ENCODE measurements at regions not wholly inside any gene's neighbourhood (a gene's known extent, or its start where the extent isn't known, plus 50 kb on each side); places are given as distances from the start of the nearest gene placed in this dataset.
"Not testable (repeated sequence)": the region's sequence is repeated elsewhere in the genome, so short reads cannot be mapped to it uniquely, and the experiment has no call there.

DNA sequence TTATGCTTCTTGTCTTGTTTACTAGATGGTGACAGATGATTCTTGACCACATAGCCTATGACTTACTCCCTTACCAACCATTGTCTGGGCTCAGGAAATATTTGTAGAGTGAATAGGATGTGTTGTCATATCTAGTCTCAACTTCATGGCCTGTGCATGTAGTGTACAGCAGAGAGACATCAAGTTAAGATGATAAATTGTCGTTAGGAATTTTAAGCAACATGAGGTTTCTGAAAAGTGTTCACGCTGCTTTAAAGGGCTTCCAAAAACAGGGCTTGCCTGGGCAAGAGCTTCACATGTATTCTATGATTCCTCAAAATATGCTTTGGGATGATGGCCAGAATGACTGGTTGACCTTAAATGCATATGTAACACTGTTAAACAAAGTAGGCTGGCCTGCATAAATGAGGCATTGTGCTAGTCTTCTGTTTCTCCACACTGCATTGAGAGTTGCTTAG, 424.0 kb downstream of the RND3 start:
- Mint-ChIP-seq H3K4me1 (ENCODE audit: low read depth) (peaks cover 4% of the 10 kb centered on the region), H3K4me3 (ENCODE audit: low read depth) (no peak overlapping the region), H3K36me3 (ENCODE audit: insufficient read depth) (no peaks in the 10 kb centered on the region), H3K9me3 (ENCODE audit: low read depth) (no peaks in the 10 kb centered on the region), H3K27me3 (peaks cover 12% of the 10 kb centered on the region), H3K27ac (no peak overlapping the region)
- DNase-seq (ENCODE audit: low spot score, unreplicated experiment) = no peak
- TF ChIP-seq, protein P1, sequence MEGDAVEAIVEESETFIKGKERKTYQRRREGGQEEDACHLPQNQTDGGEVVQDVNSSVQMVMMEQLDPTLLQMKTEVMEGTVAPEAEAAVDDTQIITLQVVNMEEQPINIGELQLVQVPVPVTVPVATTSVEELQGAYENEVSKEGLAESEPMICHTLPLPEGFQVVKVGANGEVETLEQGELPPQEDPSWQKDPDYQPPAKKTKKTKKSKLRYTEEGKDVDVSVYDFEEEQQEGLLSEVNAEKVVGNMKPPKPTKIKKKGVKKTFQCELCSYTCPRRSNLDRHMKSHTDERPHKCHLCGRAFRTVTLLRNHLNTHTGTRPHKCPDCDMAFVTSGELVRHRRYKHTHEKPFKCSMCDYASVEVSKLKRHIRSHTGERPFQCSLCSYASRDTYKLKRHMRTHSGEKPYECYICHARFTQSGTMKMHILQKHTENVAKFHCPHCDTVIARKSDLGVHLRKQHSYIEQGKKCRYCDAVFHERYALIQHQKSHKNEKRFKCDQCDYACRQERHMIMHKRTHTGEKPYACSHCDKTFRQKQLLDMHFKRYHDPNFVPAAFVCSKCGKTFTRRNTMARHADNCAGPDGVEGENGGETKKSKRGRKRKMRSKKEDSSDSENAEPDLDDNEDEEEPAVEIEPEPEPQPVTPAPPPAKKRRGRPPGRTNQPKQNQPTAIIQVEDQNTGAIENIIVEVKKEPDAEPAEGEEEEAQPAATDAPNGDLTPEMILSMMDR (IDR thresholded peaks at IDR 0.05; ENCODE audit: unreplicated experiment) = no peak

DNA sequence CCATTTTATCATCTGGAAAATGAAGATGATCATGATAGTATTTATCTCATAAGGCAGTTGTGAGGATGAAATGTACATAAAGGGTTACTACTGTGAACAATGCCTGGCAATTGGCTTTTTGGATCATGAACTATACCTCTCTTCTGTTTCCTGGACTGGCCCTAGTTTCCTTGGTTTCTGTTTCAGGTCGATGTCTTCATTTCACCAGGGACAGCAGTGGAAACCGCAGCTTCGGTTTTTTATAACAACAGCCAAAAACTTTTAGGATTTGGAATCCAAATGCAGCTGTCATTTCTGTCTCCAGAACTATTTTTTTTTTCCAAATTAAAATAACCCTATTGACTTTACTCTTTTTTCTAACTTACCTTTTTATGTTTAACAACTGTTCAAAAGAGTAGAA, 425.1 kb downstream of the RND3 start:
- DNase-seq (ENCODE audit: low spot score, unreplicated experiment) = no peak
- H3K27me3 Mint-ChIP-seq = peaks cover 12% of the 10 kb centered on the region
- no peak overlapping the region for H3K27ac Mint-ChIP-seq
- H3K9me3 Mint-ChIP-seq (ENCODE audit: low read depth) = no peaks in the 10 kb centered on the region
- no peak overlapping the region for H3K4me3 Mint-ChIP-seq (ENCODE audit: low read depth)
- TF ChIP-seq, protein P1 (IDR thresholded peaks at IDR 0.05; ENCODE audit: unreplicated experiment) = no peak
- peaks cover 3% of the 10 kb centered on the region for H3K4me1 Mint-ChIP-seq (ENCODE audit: low read depth)
- no peaks in the 10 kb centered on the region for H3K36me3 Mint-ChIP-seq (ENCODE audit: insufficient read depth)

DNA sequence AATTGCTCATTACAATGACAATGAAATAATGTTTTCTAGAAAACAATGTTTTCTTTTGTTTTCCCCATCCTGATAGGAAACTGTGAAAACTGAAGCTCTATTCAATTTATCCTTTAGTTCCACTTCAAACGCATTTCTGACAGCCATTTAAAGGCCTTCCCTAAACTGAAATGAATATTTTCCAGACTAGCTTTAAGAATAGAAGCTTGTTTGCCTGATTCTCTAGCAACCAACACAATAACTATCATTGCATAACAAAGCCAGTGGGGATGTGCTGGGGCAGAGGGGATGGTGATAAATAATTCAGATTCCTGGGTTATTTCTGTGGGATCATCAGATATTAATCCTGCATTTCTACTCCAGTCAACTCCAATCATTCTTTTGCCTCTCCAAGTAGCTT, 427.1 kb downstream of the RND3 start:
- TF ChIP-seq, protein P1 (IDR thresholded peaks at IDR 0.05; ENCODE audit: unreplicated experiment) = no peak
- no peak overlapping the region for H3K4me3 Mint-ChIP-seq (ENCODE audit: low read depth)
- H3K9me3 Mint-ChIP-seq (ENCODE audit: low read depth) = no peaks in the 10 kb centered on the region
- peaks cover 12% of the 10 kb centered on the region for H3K27me3 Mint-ChIP-seq
- peaks cover 3% of the 10 kb centered on the region for H3K4me1 Mint-ChIP-seq (ENCODE audit: low read depth)
- H3K36me3 Mint-ChIP-seq (ENCODE audit: insufficient read depth) = no peaks in the 10 kb centered on the region
- H3K27ac Mint-ChIP-seq = peak overlapping the region; percentile 57
- no peak for DNase-seq (ENCODE audit: low spot score, unreplicated experiment)

DNA sequence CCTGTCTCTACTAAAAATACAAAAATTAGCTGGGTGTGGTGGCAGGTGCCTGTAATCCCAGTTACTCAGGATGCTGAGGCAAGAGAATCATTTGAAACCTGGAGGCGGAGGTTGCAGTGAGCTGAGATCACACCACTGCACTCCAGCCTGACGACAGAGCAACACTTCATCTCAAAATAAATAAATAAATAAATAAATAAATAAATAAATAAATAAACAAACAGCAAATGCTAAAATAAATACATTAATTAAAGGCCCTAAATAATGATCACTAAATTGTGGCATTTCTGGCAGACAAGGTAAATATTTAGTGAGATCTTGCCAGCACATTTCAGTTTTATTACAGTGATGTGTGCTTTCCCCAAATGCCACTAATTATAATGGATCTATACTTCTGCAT, 427.8 kb downstream of the RND3 start:
- H3K9me3 Mint-ChIP-seq (ENCODE audit: low read depth); H3K27ac Mint-ChIP-seq; DNase-seq (ENCODE audit: low spot score, unreplicated experiment); H3K4me3 Mint-ChIP-seq (ENCODE audit: low read depth); H3K36me3 Mint-ChIP-seq (ENCODE audit: insufficient read depth); H3K4me1 Mint-ChIP-seq (ENCODE audit: low read depth): not testable (repeated sequence)
- peaks cover 12% of the 10 kb centered on the region for H3K27me3 Mint-ChIP-seq

DNA sequence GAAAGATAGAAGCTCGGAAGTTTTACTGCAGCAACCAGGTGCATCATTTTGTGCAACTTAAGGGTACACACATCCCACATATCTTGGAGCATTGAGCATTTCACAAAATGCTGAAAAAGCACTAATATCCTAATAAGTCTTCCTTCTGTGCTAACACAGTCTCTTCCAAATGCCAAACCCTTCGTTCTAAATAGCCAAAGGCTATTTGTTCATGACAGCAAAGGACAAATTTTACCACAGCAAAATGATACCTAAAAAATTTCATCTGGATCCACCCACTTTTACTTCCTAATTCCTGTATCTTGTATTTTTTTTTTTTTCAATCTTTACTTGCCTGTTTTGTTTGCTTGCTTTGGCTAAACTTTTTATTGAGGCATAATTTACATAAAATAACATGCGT, 435.0 kb downstream of the RND3 start:
- H3K4me3 Mint-ChIP-seq (ENCODE audit: low read depth) = no peak overlapping the region
- DNase-seq (ENCODE audit: low spot score, unreplicated experiment) = no peak
- peaks cover 14% of the 10 kb centered on the region for H3K27me3 Mint-ChIP-seq
- H3K36me3 Mint-ChIP-seq (ENCODE audit: insufficient read depth) = no peaks in the 10 kb centered on the region
- TF ChIP-seq, protein P1 (IDR thresholded peaks at IDR 0.05; ENCODE audit: unreplicated experiment) = no peak
- H3K27ac Mint-ChIP-seq = no peak overlapping the region
- no peaks in the 10 kb centered on the region for H3K9me3 Mint-ChIP-seq (ENCODE audit: low read depth)
- no peaks in the 10 kb centered on the region for H3K4me1 Mint-ChIP-seq (ENCODE audit: low read depth)

DNA sequence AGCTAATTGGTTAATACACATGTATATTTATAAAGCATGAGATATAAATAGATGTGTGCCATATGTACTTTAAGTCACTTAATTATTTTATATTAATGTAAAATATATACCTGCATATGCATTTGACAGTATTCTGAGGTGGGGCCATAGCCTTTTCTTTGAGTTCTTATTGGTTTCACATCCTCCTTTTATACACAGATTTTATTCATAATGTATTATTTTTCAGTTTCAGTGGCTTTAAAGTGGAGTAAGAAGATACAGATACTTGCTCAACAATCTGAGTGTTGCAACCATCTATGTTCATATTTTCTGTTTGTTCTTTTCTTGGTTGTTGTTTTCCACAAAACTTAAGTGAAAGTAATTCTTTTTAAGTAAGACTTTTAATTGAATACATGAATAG, 436.5 kb downstream of the RND3 start:
- H3K9me3 Mint-ChIP-seq (ENCODE audit: low read depth) = no peaks in the 10 kb centered on the region
- peaks cover 2% of the 10 kb centered on the region for H3K4me1 Mint-ChIP-seq (ENCODE audit: low read depth)
- H3K27ac Mint-ChIP-seq = no peak overlapping the region
- DNase-seq (ENCODE audit: low spot score, unreplicated experiment) = no peak
- TF ChIP-seq, protein P1 (IDR thresholded peaks at IDR 0.05; ENCODE audit: unreplicated experiment) = no peak
- H3K27me3 Mint-ChIP-seq = peaks cover 14% of the 10 kb centered on the region
- no peaks in the 10 kb centered on the region for H3K36me3 Mint-ChIP-seq (ENCODE audit: insufficient read depth)
- H3K4me3 Mint-ChIP-seq (ENCODE audit: low read depth) = no peak overlapping the region
